ENCODE measurements at regions not wholly inside any gene's neighbourhood (a gene's known extent, or its start where the extent isn't known, plus 50 kb on each side); places are given as distances from the start of the nearest gene placed in this dataset.
"Not testable (repeated sequence)": the region's sequence is repeated elsewhere in the genome, so short reads cannot be mapped to it uniquely, and the experiment has no call there.

- no peak for DNase-seq
These were observed 171.5 kb downstream of the MYCN start for GRCh38 chr2:16111838-16112210.

- DNase-seq = no peak
These were observed 169.5 kb downstream of the MYCN start for GRCh38 chr2:16109821-16110310.

- no peak for DNase-seq
These were observed 169.0 kb downstream of the MYCN start for GRCh38 chr2:16109368-16109820.

DNA sequence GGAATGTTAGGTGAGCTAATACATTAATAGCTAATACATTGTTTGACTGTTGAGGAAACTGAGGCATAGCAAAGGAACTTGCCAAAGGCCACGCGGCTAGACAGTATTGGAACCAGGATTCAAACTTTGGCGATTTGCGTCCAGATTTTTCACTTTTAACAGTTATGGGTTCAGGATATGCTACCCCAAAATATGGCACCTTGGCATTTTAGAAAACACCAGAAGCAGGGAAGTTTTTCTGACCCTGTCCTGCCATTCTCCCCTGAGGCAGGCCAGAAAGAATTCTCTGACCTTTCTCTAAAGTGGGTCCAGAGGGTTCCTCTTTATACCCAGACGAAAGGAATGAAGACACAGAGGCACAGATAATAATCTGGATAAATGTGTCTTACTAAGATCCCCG lies 166.9 kb downstream of the MYCN start:
- no peak for DNase-seq

DNA sequence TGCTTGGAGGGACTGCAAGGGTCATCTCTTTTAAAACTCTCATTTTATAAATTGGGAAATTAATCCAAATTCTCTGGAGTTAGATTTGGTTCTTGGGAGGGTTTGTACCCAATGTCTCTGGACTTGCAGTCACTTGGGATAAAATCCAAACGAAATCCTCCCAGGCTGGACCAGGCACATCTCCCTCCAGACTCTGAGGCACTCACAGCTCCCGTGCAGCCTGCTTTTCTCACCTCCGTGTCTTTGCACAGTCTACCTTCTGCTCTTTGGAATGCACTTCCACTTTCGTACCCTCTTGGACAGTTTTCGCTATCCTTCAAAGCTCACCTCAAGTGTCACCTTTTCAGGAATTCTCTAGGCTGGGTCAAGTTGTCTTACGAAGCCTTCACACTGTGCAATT lies 166.3 kb downstream of the MYCN start:
- no peak for DNase-seq

DNA sequence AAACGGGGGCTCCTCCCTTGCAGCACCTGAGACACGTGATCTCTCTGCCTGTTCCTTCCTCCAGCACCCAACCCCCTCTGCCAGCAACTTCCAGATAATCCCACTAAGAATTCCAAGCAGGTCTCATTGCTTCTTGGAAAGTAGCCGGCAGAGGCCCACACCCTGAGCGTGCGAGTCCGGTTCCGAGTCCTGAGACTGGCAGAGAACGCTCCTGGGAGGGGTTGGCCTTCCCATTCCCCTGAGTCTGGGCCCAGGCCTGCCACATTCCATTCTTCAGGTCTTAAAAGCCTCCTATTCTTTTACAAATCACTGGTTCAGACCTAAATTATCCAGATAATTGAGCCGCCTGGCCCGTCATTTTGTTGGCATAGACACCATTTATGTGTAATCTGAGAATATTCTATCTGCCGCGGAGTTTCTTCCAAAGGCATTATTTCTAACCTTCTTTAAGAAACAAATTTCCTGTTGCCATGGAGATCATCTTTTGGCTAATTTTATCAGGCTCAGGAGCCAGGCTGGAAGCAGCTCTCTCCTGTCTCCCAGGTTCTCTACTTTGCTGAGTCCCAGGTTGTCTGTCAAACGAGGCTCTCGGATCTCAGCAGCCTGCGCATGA lies 165.4 kb downstream of the MYCN start:
- no peak for DNase-seq

DNA sequence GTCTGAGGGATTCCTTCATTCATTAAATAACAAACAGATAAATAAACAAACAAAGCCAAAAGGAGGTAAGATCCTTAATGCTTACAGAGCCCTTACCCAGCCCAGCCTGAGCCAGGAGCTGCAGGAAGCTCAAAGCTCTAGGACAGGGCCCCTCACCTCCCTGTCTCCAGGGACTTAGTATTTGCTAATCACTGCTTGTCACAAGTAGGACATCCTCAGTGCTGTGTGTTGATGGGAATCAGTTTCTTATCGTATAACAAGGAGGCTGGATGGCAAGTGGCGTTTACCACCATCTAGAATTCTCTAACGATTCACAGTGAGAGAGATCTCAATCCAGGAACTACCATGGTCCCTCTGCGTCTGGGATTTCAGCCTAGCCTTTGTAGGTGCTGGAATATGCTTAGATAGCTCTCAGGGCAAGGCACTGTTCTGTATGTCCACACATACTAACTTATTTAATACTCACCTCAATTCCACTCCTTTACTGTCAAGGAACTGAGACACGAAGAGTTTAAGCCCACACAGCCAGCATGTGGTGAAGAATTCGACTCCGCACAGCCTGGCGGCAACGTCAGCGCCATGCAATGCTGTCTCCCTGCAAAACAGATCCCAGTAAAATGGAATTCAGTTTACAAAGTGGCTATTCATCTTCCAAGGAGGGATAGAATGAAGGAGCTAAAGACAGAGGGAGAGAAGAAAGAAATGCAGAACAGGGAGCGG lies 164.8 kb downstream of the MYCN start:
- DNase-seq = no peak

DNA sequence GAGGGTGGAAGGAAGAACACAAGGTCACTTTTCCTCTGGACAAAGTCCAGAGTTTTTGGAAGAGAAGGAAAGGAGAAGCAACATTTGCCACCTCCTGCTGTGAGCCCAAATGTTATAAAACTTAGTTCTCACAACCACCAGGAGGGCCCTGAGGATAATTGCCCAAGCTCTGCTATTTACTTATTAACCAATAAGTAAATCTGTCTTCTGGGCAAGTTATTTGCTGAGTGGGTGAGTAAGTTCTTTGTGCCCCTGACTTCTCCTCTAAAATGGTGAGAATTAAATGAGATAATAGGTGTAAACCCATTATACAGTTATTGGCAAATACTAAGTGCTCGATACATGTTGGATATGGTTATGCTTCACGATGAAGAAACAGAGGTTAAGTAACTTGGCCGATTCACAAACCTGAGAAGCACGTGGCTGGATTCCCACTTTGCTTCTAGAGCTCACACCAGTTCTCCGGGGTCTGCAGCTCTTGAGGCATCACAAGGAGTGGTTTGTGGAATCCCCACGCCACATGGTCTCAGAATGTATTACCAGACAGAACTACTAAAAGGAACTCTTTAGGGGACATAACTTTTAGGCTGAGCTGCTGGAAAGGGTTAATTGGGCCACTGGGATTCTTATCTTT lies 164.1 kb downstream of the MYCN start:
- DNase-seq = no peak

GRCh38 chr2:16103614-16104314 lies 163.4 kb downstream of the MYCN start:
- DNase-seq = no peak

DNA sequence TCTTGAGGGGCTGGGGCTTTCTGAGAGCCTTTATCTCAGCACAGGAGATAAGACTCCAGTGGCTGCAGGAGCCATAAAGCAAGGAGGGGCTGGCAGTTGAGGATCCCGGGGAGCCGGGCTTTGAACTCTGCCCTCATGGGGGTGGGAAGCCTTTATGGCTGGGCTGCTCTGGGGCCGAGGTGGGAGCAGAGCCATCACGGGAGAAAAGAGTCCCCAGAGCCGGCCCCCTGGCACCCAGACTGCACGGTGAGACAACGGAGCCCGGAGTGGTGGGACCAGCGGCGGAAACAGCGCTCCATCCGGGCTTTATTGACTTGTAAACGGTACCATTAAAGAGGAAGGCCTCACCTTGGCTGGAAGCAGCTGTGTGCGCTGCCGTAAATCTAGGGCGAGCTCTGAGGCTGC lies 162.6 kb downstream of the MYCN start:
- DNase-seq = no peak

GRCh38 chr2:16102358-16102975 lies 162.1 kb downstream of the MYCN start:
- DNase-seq = no peak

GRCh38 chr2:16101196-16101595 lies 160.8 kb downstream of the MYCN start:
- no peak for DNase-seq

DNA sequence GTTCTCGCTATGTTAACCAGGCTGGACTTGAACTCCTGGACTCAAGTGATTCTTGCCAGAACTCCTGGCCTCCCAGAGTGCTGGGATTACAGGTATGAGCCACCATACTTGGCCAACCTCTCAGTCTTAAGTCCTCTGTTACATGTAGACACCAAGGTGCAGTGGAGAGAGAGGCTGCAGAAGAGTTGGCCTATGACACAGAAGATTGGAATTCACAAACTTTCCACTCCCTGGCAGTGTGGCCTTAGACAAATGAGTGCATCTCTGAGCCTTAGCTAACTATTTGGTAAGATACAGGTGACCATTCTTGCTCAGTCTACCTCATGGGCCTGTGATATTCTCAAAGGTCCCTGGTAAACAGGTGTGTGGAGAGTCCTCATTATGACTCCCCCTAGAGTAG lies 159.7 kb downstream of the MYCN start:
- DNase-seq = no peak

DNA sequence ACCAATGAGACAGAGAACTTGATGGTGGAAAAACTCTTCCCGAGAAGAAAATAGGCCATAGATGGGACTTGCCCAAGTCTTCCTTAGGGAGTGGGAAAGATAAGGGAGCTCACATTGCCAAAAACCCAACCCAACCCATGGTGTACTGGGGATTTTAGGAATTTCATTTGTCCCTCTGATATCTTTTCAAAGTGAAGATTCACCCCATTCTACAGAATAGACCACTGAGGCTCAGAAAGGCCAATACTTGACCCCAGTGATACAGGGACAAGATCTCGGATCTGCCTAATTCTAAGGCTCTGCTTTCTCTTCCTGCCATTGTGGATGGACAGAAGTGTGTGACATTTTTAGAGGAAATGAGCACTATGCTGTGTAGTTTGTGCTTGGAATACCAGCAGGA lies 159.0 kb downstream of the MYCN start:
- DNase-seq = no peak

DNA sequence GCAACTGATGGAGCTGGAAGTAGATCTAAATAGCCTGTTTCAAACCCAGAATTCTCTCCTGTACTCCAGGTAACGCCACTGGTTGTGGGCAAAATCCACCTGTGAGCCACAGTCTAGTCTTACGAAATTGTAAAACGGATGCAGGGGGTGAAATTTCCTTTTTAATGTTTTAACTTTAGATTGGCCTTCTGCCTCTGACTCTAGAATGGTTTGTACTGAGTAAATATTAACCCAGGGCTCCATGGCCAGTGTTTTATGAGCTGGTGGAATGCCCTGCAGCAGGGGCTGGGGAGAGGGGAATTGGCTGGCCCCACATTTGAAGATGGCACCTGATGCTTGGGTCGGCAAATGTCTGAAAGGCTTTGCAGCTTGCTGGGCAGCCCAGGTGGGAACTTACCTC lies 156.6 kb downstream of the MYCN start:
- no peak for DNase-seq

GRCh38 chr2:16095483-16095882 lies 155.1 kb downstream of the MYCN start:
- not testable (repeated sequence) for DNase-seq

GRCh38 chr2:16094811-16095210 lies 154.5 kb downstream of the MYCN start:
- no peak for DNase-seq

- DNase-seq = peak; percentile 25
These were observed 153.5 kb downstream of the MYCN start for GRCh38 chr2:16093639-16094529.

DNA sequence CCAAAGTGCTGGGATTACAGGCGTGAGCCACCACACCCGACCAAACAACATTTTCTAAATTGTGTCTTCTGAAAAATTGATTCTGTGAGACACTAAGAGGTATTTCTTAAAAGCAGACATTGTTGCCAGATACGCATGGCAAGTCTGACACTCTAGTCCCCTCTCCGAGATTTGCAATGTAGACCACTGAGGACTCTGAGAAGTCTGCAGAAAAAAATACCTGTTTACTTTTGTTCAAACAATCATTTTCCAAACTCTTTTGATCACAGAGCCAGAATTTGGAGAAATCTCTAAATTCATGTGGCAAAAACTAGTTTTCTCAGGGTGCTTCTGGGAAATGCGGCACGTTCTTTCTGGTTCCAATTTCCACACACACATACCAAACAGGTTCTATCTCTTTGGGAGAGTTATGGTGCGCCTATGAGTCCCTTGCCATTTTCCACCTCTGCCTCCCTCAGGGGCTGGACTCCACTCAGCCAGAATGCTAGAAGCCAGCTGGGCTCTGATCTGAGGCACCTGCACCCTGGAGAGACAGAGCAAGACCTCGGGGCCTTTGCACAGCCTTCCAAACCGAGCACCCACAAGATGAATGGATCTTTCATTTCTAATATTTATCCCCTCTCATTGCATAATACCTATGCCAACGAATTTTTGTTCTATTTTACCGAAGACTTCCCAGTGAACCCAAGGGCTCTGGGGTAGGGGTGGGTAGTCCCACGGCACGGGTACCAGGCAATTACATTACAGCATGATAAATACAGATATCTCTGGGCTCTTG lies 152.7 kb downstream of the MYCN start:
- no peak for DNase-seq

- no peak for DNase-seq
These were observed 151.4 kb downstream of the MYCN start for GRCh38 chr2:16091576-16092282.

Measured in NCI-H1105 (cell line).